WI38 (cell line): ENCODE measurements at regions not wholly inside any gene's neighbourhood (a gene's known extent, or its start where the extent isn't known, plus 50 kb on each side); places are given as distances from the start of the nearest gene placed in this dataset.

ENCODE experiments used
- H3K4me3 ChIP-seq: 2 replicates; pipeline ENCODE4 v1.5.1; 2011; ENCODE audit warnings: low read depth, mild to moderate bottlenecking, control low read depth, low read length
- CTCF ChIP-seq: IDR thresholded peaks from 2 replicates; pipeline ENCODE4 v1.5.1; 2012; ENCODE audit warnings: low read depth, mild to moderate bottlenecking, control low read depth, low read length

- no peak for TF ChIP-seq CTCF
- no peak overlapping the region for H3K4me3 ChIP-seq
Observed at GRCh38 chr7:41773756-41774155, 70.9 kb upstream of the INHBA start.

GRCh38 chr7:41771717-41772116 is 68.8 kb upstream of the INHBA start:
- TF ChIP-seq CTCF: no peak
- H3K4me3 ChIP-seq: no peak overlapping the region

- H3K4me3 ChIP-seq: no peak overlapping the region
- no peak for TF ChIP-seq CTCF
Observed at GRCh38 chr7:41769162-41769561, 66.3 kb upstream of the INHBA start.

GRCh38 chr7:41763626-41764025 is 60.7 kb upstream of the INHBA start:
- H3K4me3 ChIP-seq: no peak overlapping the region
- no peak for TF ChIP-seq CTCF

GRCh38 chr7:41762641-41763040 is 59.8 kb upstream of the INHBA start:
- TF ChIP-seq CTCF: no peak
- no peak overlapping the region for H3K4me3 ChIP-seq

- no peak overlapping the region for H3K4me3 ChIP-seq
- TF ChIP-seq CTCF: no peak
Observed at GRCh38 chr7:41760293-41760692, 57.4 kb upstream of the INHBA start.

GRCh38 chr7:41758321-41758720 is 55.4 kb upstream of the INHBA start:
- no peak overlapping the region for H3K4me3 ChIP-seq
- no peak for TF ChIP-seq CTCF
